GM23338 (cell line): ENCODE measurements at regions not wholly inside any gene's neighbourhood (a gene's known extent, or its start where the extent isn't known, plus 50 kb on each side); places are given as distances from the start of the nearest gene placed in this dataset.

ENCODE experiments used
- ATAC-seq: fragments of 200-7000 bp; cut with Tn5 transposase; 3 replicates; pipeline ENCODE4 v1.9.1; 2020
- DNase-seq: peaks from one replicate; pipeline ENCODE4 v3.0.0-alpha.2; 2015; ENCODE audit warnings: low spot score
- H2AFZ ChIP-seq: fragments of 200-600 bp; sonication (generic); 2 replicates; pipeline ENCODE4 v1.8.0; 2016; ENCODE audit warnings: antibody characterized with exemption, mild to moderate bottlenecking, moderate library complexity
- H3F3A ChIP-seq: fragments of 200-600 bp; sonication (generic); replicated peaks from 2 replicates; pipeline ENCODE4 v1.8.0; 2017; ENCODE audit warnings: antibody characterized with exemption, mixed run types, low read depth
- H3K27ac ChIP-seq: fragments of 200-600 bp; sonication (generic); 2 replicates; pipeline ENCODE4 v1.6.1; 2016; ENCODE audit warnings: low read depth
- H3K27me3 ChIP-seq: fragments of 200-600 bp; sonication (generic); 2 replicates; pipeline ENCODE4 v1.8.0; 2016; ENCODE audit warnings: mild to moderate bottlenecking, mixed run types, moderate library complexity; ENCODE audit not compliant: insufficient read depth
- H3K36me3 ChIP-seq: fragments of 200-600 bp; sonication (generic); 2 replicates; pipeline ENCODE4 v1.8.0; 2016; ENCODE audit warnings: mild to moderate bottlenecking; ENCODE audit not compliant: insufficient read depth
- H3K4me1 ChIP-seq: fragments of 200-600 bp; sonication (generic); 2 replicates; pipeline ENCODE4 v1.8.0; 2016; ENCODE audit warnings: mild to moderate bottlenecking, moderate library complexity; ENCODE audit not compliant: insufficient read depth
- H3K4me2 ChIP-seq: fragments of 200-600 bp; sonication (generic); 2 replicates; pipeline ENCODE4 v1.7.1; 2017; ENCODE audit warnings: mixed run types
- H3K4me3 ChIP-seq: fragments of 200-600 bp; sonication (generic); 2 replicates; pipeline ENCODE4 v1.6.1; 2016; ENCODE audit warnings: mixed run types
- H3K79me2 ChIP-seq: fragments of 200-600 bp; sonication (generic); replicated peaks from 2 replicates; pipeline ENCODE4 v1.8.0; 2017; ENCODE audit warnings: mild to moderate bottlenecking; ENCODE audit not compliant: insufficient read depth
- H3K9me2 ChIP-seq: fragments of 200-600 bp; sonication (generic); 2 replicates; pipeline ENCODE4 v1.8.0; 2017; ENCODE audit not compliant: insufficient read depth
- H4K20me1 ChIP-seq: fragments of 200-600 bp; sonication (generic); replicated peaks from 2 replicates; pipeline ENCODE4 v1.8.0; 2017; ENCODE audit warnings: mild to moderate bottlenecking; ENCODE audit not compliant: insufficient read depth
- H3K27ac Mint-ChIP-seq: 2 replicates; pipeline ENCODE4 v1.8.0; 2020; ENCODE audit warnings: inconsistent platforms, mild to moderate bottlenecking, moderate library complexity, mixed read lengths
- H3K27me3 Mint-ChIP-seq: 3 replicates; pipeline ENCODE4 v1.8.0; 2022; ENCODE audit warnings: low read depth, mild to moderate bottlenecking, moderate library complexity, mixed read lengths, inconsistent platforms; ENCODE audit not compliant: insufficient read depth, poor library complexity
- H3K36me3 Mint-ChIP-seq: 3 replicates; pipeline ENCODE4 v1.8.0; 2021; ENCODE audit warnings: low read depth, mild to moderate bottlenecking, inconsistent platforms, moderate library complexity, mixed read lengths
- H3K4me1 Mint-ChIP-seq: 3 replicates; pipeline ENCODE4 v1.8.0; 2020; ENCODE audit warnings: mild to moderate bottlenecking, inconsistent platforms, mixed read lengths
- H3K4me3 Mint-ChIP-seq: 3 replicates; pipeline ENCODE4 v1.8.0; 2021; ENCODE audit warnings: moderate library complexity, mild to moderate bottlenecking, inconsistent platforms, mixed read lengths
- H3K9me3 Mint-ChIP-seq: 3 replicates; pipeline ENCODE4 v1.8.0; 2020; ENCODE audit warnings: moderate library complexity, mild to moderate bottlenecking, inconsistent platforms, mixed read lengths
- CREB1 ChIP-seq: fragments of 250-450 bp; sonication (Bioruptor Pico); IDR thresholded peaks from 2 replicates; pipeline ENCODE4 v1.5.0; 2020; ENCODE audit warnings: low read depth, mild to moderate bottlenecking, moderate library complexity
- CTCF ChIP-seq, 2 experiments: fragments of 200-600 bp in 1 of 2; sonication (generic) in 1 of 2; conservative IDR thresholded peaks; 2 replicates each; pipeline versions ENCODE4 v1.5.1 to v1.6.1; 2016 to 2017; ENCODE audit warnings: antibody characterized with exemption in 2 of 2, low read depth in 2 of 2, mild to moderate bottlenecking in 2 of 2, moderate library complexity in 1 of 2
- ETS1 ChIP-seq: IDR thresholded peaks from 2 replicates; pipeline ENCODE4 v1.6.1; 2016; ENCODE audit warnings: antibody characterized with exemption
- EZH2 ChIP-seq: fragments of 200-600 bp; sonication (generic); IDR thresholded peaks from one replicate; pipeline ENCODE4 v1.8.0; 2017; ENCODE audit warnings: antibody characterized with exemption, mild to moderate bottlenecking, low read depth; ENCODE audit not compliant: unreplicated experiment
- EZH2phosphoT487 ChIP-seq: fragments of 200-600 bp; sonication (generic); IDR thresholded peaks from one replicate; pipeline ENCODE4 v1.8.1; 2018; ENCODE audit warnings: antibody characterized with exemption; ENCODE audit not compliant: unreplicated experiment
- JUNB ChIP-seq: IDR thresholded peaks from one replicate; pipeline ENCODE4 v1.6.1; 2016; ENCODE audit warnings: antibody characterized with exemption; ENCODE audit not compliant: unreplicated experiment
- NANOG ChIP-seq: IDR thresholded peaks from 2 replicates; pipeline ENCODE4 v1.6.1; 2016; ENCODE audit warnings: antibody characterized with exemption, borderline replicate concordance
- POLR2AphosphoS5 ChIP-seq: IDR thresholded peaks from 2 replicates; pipeline ENCODE4 v1.6.1; 2016; ENCODE audit warnings: antibody characterized with exemption, low read depth
- STAT1 ChIP-seq: IDR thresholded peaks from one replicate; pipeline ENCODE4 v1.6.1; 2016; ENCODE audit warnings: antibody characterized with exemption; ENCODE audit not compliant: unreplicated experiment
- ZNF114 ChIP-seq: fragments of 250-450 bp; sonication (Bioruptor Pico); IDR thresholded peaks from 2 replicates; pipeline ENCODE4 v1.5.0; 2020; ENCODE audit warnings: mild to moderate bottlenecking, moderate library complexity
- ZNF331 ChIP-seq: fragments of 250-450 bp; sonication (Bioruptor Pico); IDR thresholded peaks from 2 replicates; pipeline ENCODE4 v1.5.0; 2020; ENCODE audit warnings: low read depth, mild to moderate bottlenecking, moderate library complexity
- TF ChIP-seq, protein P1 (sequence below): IDR thresholded peaks from one replicate; pipeline ENCODE4 v1.6.1; 2018; ENCODE audit warnings: antibody characterized with exemption; ENCODE audit not compliant: unreplicated experiment
- TF ChIP-seq, protein P2 (sequence below): fragments of 250-450 bp; sonication (Bioruptor Pico); IDR thresholded peaks from 2 replicates; pipeline ENCODE4 v1.5.0; 2020; ENCODE audit warnings: mild to moderate bottlenecking, moderate library complexity

DNA sequence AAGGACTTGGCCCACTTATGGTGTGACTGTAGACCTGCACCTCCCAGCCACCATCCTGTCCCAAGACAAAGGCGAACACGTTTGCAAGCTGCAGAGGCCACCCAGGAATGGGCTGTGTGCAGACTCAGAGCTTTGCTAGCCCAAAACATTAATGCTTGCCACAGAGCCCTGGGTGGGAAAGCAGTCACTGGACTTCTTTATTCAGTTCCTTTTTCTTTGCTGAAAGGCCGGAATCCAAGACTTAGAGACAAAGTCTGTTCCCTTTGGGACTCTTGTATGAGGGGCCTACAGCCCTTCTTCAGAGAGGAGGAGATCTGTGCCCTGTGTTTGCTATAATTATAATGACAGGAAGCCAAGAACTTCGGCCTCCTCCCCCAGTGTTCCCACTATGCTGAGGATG lies 167.8 kb downstream of the DLEU7 start:
- H3K27ac ChIP-seq: no peak overlapping the region
- H2AFZ ChIP-seq: no peak overlapping the region
- no peaks in the 10 kb centered on the region for H3F3A ChIP-seq
- Mint-ChIP-seq H3K36me3 (no peaks in the 10 kb centered on the region), H3K4me1 (no peaks in the 10 kb centered on the region), H3K27ac (no peak overlapping the region), H3K27me3 (no peaks in the 10 kb centered on the region), H3K4me3 (no peak overlapping the region), H3K9me3 (no peaks in the 10 kb centered on the region)
- 0 out of 2 replicates have a peak, but pooled peaks cover 11% of the 10 kb centered on the region for H3K9me2 ChIP-seq
- no peak overlapping the region for H3K4me2 ChIP-seq
- no peaks in the 10 kb centered on the region for H3K36me3 ChIP-seq
- no peaks in the 10 kb centered on the region for H3K4me1 ChIP-seq
- H3K27me3 ChIP-seq: no peaks in the 10 kb centered on the region
- no peak for TF ChIP-seq EZH2phosphoT487
- TF ChIP-seq, protein P1, sequence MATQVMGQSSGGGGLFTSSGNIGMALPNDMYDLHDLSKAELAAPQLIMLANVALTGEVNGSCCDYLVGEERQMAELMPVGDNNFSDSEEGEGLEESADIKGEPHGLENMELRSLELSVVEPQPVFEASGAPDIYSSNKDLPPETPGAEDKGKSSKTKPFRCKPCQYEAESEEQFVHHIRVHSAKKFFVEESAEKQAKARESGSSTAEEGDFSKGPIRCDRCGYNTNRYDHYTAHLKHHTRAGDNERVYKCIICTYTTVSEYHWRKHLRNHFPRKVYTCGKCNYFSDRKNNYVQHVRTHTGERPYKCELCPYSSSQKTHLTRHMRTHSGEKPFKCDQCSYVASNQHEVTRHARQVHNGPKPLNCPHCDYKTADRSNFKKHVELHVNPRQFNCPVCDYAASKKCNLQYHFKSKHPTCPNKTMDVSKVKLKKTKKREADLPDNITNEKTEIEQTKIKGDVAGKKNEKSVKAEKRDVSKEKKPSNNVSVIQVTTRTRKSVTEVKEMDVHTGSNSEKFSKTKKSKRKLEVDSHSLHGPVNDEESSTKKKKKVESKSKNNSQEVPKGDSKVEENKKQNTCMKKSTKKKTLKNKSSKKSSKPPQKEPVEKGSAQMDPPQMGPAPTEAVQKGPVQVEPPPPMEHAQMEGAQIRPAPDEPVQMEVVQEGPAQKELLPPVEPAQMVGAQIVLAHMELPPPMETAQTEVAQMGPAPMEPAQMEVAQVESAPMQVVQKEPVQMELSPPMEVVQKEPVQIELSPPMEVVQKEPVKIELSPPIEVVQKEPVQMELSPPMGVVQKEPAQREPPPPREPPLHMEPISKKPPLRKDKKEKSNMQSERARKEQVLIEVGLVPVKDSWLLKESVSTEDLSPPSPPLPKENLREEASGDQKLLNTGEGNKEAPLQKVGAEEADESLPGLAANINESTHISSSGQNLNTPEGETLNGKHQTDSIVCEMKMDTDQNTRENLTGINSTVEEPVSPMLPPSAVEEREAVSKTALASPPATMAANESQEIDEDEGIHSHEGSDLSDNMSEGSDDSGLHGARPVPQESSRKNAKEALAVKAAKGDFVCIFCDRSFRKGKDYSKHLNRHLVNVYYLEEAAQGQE: no peak
- no peak for TF ChIP-seq STAT1
- TF ChIP-seq ZNF331: no peak
- TF ChIP-seq EZH2: no peak
- no peak for TF ChIP-seq JUNB
- TF ChIP-seq ZNF114 (CRISPR knock-in tag): no peak
- no peak for TF ChIP-seq ETS1
- no peak for TF ChIP-seq CTCF (conservative IDR thresholded peaks at IDR 0.05; ENCODE audit: low read depth in 2 of 2)
- TF ChIP-seq NANOG: no peak
- no peak for TF ChIP-seq CREB1 (CRISPR knock-in tag)
- no peak for TF ChIP-seq POLR2AphosphoS5
- TF ChIP-seq, protein P2, sequence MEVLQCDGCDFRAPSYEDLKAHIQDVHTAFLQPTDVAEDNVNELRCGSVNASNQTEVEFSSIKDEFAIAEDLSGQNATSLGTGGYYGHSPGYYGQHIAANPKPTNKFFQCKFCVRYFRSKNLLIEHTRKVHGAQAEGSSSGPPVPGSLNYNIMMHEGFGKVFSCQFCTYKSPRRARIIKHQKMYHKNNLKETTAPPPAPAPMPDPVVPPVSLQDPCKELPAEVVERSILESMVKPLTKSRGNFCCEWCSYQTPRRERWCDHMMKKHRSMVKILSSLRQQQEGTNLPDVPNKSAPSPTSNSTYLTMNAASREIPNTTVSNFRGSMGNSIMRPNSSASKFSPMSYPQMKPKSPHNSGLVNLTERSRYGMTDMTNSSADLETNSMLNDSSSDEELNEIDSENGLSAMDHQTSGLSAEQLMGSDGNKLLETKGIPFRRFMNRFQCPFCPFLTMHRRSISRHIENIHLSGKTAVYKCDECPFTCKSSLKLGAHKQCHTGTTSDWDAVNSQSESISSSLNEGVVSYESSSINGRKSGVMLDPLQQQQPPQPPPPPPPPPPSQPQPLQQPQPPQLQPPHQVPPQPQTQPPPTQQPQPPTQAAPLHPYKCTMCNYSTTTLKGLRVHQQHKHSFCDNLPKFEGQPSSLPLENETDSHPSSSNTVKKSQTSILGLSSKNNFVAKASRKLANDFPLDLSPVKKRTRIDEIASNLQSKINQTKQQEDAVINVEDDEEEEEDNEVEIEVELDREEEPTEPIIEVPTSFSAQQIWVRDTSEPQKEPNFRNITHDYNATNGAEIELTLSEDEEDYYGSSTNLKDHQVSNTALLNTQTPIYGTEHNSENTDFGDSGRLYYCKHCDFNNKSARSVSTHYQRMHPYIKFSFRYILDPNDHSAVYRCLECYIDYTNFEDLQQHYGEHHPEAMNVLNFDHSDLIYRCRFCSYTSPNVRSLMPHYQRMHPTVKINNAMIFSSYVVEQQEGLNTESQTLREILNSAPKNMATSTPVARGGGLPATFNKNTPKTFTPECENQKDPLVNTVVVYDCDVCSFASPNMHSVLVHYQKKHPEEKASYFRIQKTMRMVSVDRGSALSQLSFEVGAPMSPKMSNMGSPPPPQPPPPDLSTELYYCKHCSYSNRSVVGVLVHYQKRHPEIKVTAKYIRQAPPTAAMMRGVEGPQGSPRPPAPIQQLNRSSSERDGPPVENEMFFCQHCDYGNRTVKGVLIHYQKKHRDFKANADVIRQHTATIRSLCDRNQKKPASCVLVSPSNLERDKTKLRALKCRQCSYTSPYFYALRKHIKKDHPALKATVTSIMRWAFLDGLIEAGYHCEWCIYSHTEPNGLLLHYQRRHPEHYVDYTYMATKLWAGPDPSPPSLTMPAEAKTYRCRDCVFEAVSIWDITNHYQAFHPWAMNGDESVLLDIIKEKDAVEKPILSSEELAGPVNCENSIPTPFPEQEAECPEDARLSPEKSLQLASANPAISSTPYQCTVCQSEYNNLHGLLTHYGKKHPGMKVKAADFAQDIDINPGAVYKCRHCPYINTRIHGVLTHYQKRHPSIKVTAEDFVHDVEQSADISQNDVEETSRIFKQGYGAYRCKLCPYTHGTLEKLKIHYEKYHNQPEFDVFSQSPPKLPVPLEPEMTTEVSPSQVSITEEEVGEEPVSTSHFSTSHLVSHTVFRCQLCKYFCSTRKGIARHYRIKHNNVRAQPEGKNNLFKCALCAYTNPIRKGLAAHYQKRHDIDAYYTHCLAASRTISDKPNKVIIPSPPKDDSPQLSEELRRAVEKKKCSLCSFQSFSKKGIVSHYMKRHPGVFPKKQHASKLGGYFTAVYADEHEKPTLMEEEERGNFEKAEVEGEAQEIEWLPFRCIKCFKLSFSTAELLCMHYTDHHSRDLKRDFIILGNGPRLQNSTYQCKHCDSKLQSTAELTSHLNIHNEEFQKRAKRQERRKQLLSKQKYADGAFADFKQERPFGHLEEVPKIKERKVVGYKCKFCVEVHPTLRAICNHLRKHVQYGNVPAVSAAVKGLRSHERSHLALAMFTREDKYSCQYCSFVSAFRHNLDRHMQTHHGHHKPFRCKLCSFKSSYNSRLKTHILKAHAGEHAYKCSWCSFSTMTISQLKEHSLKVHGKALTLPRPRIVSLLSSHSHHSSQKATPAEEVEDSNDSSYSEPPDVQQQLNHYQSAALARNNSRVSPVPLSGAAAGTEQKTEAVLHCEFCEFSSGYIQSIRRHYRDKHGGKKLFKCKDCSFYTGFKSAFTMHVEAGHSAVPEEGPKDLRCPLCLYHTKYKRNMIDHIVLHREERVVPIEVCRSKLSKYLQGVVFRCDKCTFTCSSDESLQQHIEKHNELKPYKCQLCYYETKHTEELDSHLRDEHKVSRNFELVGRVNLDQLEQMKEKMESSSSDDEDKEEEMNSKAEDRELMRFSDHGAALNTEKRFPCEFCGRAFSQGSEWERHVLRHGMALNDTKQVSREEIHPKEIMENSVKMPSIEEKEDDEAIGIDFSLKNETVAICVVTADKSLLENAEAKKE (CRISPR knock-in tag): no peak
- H4K20me1 ChIP-seq: no peaks in the 10 kb centered on the region
- H3K4me3 ChIP-seq: no peak overlapping the region
- no peak for DNase-seq
- no peaks in the 10 kb centered on the region for H3K79me2 ChIP-seq
- ATAC-seq: no peak
